ENCODE measurements at regions not wholly inside any gene's neighbourhood (a gene's known extent, or its start where the extent isn't known, plus 50 kb on each side); places are given as distances from the start of the nearest gene placed in this dataset.

GRCh38 chr5:44869928-44870327 lies 61.2 kb downstream of the MRPS30 start (continued):
- no peak for TF ChIP-seq KLF1 (tag by site-specific recombination; IDR thresholded peaks at IDR 0.05)

GRCh38 chr5:44870430-44870829 lies 61.7 kb downstream of the MRPS30 start:
- CTCF ChIA-PET: interaction anchor here (0.6 kb wide), 2 partner anchors 19 to 354 kb away, joined by 3 to 5 read pairs; no protein-coding TSS in a partner anchor
- no peak overlapping the region for H3K4me3 ChIP-seq (ENCODE audit: low read depth, low read length)
- POLR2A ChIA-PET: no interaction called here
- TF ChIP-seq ZNF37A (tag by site-specific recombination; IDR thresholded peaks at IDR 0.05) (no peak), ZNF423 (tag by site-specific recombination; IDR thresholded peaks at IDR 0.05) (no peak), HIC1 (tag by site-specific recombination; IDR thresholded peaks at IDR 0.05) (no peak), ZNF600 (tag by site-specific recombination; IDR thresholded peaks at IDR 0.05) (no peak), IKZF3 (tag by site-specific recombination; IDR thresholded peaks at IDR 0.05) (no peak), SALL2 (tag by site-specific recombination; IDR thresholded peaks at IDR 0.05; ENCODE audit: borderline replicate concordance) (no peak), ZSCAN4 (tag by site-specific recombination; IDR thresholded peaks at IDR 0.05) (no peak), ZNF558 (tag by site-specific recombination; IDR thresholded peaks at IDR 0.05) (no peak), ZBTB17 (tag by site-specific recombination; IDR thresholded peaks at IDR 0.05) (no peak), ZNF776 (tag by site-specific recombination; IDR thresholded peaks at IDR 0.05; ENCODE audit: borderline replicate concordance) (no peak), SP3 (tag by site-specific recombination; IDR thresholded peaks at IDR 0.05) (no peak)
- H3K27ac ChIP-seq (ENCODE audit: extremely low read depth, low read depth, low read length): no peak overlapping the region
- no peaks in the 10 kb centered on the region for H3K9me3 ChIP-seq (ENCODE audit: control insufficient read depth, insufficient read depth, low read depth, low read length)
- no peaks in the 10 kb centered on the region for H3K36me3 ChIP-seq (ENCODE audit: control insufficient read depth in 2 of 2, insufficient read depth in 1 of 2, low read length in 2 of 2)
- no peaks in the 10 kb centered on the region for H3K4me1 ChIP-seq (ENCODE audit: control insufficient read depth, insufficient read depth, low read length)

- H3K27ac ChIP-seq (ENCODE audit: extremely low read depth, low read depth, low read length): no peak overlapping the region
- no peaks in the 10 kb centered on the region for H3K4me1 ChIP-seq (ENCODE audit: control insufficient read depth, insufficient read depth, low read length)
- TF ChIP-seq ZNF157 (tag by site-specific recombination; IDR thresholded peaks at IDR 0.05): no peak
- TF ChIP-seq ZNF211 (tag by site-specific recombination; IDR thresholded peaks at IDR 0.05; ENCODE audit: low read depth): no peak
- TF ChIP-seq HOXD13 (CRISPR knock-in tag; IDR thresholded peaks at IDR 0.05; ENCODE audit: borderline replicate concordance): no peak
- no peak for TF ChIP-seq ZBTB8A (tag by site-specific recombination; IDR thresholded peaks at IDR 0.05)
- no peak for TF ChIP-seq ZNF777 (tag by site-specific recombination; IDR thresholded peaks at IDR 0.05; ENCODE audit: borderline replicate concordance)
- H3K36me3 ChIP-seq (ENCODE audit: control insufficient read depth in 2 of 2, insufficient read depth in 1 of 2, low read length in 2 of 2): no peaks in the 10 kb centered on the region
- ChIA-PET POLR2A (no interaction called here), CTCF (interaction anchor here (0.6 kb wide), 1 partner anchor 81 kb away, joined by 3 read pairs; no protein-coding TSS in a partner anchor)
- H3K4me3 ChIP-seq (ENCODE audit: low read depth, low read length): no peak overlapping the region
- no peaks in the 10 kb centered on the region for H3K9me3 ChIP-seq (ENCODE audit: control insufficient read depth, insufficient read depth, low read depth, low read length)
Measured at GRCh38 chr5:44871401-44871800, 62.7 kb downstream of the MRPS30 start.

Measured in HEK293 (cell line).